GM06990 (cell line): ENCODE measurements at regions not wholly inside any gene's neighbourhood (a gene's known extent, or its start where the extent isn't known, plus 50 kb on each side); places are given as distances from the start of the nearest gene placed in this dataset.

Experiments
- DNase-seq: peaks from one replicate; pipeline ENCODE4 v3.0.0-alpha.2; 2011; ENCODE audit not compliant: insufficient read length; ENCODE audit errors: extremely low read depth
- H3K27me3 ChIP-seq: replicated peaks from 2 replicates; pipeline ENCODE4 v1.6.0; 2011; ENCODE audit warnings: low read length; ENCODE audit not compliant: control insufficient read depth, insufficient read depth
- H3K36me3 ChIP-seq: 2 replicates; pipeline ENCODE4 v1.5.1; 2011; ENCODE audit warnings: low read length; ENCODE audit not compliant: control insufficient read depth, insufficient read depth
- H3K4me3 ChIP-seq: replicated peaks from 2 replicates; pipeline ENCODE4 v1.5.1; 2011; ENCODE audit warnings: low read depth, mild to moderate bottlenecking, control low read depth, low read length
- TF ChIP-seq, protein P1 (sequence below): IDR thresholded peaks from 2 replicates; pipeline ENCODE4 v1.5.1; 2011; ENCODE audit warnings: low read length, control low read depth, mild to moderate bottlenecking, inconsistent platforms; ENCODE audit not compliant: insufficient read depth, poor library complexity, severe bottlenecking

DNA sequence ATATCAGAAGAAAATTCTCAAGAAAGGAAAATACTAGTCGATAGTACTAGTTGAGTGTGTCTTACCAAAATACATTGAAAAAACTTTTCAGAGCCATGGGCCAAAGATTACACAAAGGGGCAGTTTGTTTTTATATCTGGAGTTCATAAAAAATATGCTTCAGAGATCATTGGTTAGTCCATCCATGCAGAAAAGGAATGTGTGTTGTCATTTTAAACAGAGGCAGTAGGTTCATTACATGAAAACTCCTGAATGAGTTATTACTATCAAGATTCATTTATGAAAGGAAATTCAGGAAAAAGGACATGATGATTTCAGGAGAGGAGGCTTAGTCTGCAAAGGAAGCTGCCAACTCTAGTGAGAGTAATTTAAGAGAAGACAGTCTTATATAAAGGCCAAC is 354.8 kb downstream of the AEBP2 start:
- TF ChIP-seq, protein P1, sequence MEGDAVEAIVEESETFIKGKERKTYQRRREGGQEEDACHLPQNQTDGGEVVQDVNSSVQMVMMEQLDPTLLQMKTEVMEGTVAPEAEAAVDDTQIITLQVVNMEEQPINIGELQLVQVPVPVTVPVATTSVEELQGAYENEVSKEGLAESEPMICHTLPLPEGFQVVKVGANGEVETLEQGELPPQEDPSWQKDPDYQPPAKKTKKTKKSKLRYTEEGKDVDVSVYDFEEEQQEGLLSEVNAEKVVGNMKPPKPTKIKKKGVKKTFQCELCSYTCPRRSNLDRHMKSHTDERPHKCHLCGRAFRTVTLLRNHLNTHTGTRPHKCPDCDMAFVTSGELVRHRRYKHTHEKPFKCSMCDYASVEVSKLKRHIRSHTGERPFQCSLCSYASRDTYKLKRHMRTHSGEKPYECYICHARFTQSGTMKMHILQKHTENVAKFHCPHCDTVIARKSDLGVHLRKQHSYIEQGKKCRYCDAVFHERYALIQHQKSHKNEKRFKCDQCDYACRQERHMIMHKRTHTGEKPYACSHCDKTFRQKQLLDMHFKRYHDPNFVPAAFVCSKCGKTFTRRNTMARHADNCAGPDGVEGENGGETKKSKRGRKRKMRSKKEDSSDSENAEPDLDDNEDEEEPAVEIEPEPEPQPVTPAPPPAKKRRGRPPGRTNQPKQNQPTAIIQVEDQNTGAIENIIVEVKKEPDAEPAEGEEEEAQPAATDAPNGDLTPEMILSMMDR: no peak
- Histone ChIP-seq H3K27me3 (no peaks in the 10 kb centered on the region), H3K4me3 (no peak overlapping the region), H3K36me3 (no peaks in the 10 kb centered on the region)
- DNase-seq: no peak

DNA sequence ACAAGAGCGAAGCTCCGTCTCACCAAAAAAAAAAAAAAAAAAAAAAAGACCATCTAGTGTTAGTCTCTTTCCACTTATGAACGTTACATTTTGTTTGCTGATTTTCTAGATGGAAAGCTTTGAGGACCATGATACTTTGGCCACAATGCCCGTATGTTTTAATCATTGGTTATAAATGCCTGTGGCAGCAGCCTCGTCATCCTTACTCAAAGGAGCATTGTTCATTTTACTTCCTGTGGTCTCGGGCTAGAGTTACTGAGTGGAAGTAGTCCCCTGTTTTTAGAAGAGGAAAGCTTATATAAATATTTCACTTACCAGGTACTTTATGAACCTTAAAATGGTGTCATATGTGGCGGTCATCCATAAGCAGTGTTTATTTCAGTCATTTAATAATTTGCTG is 359.9 kb downstream of the AEBP2 start:
- no peak for DNase-seq
- H3K4me3 ChIP-seq: no peak overlapping the region
- H3K27me3 ChIP-seq: no peaks in the 10 kb centered on the region
- TF ChIP-seq, protein P1: no peak
- H3K36me3 ChIP-seq: no peaks in the 10 kb centered on the region

DNA sequence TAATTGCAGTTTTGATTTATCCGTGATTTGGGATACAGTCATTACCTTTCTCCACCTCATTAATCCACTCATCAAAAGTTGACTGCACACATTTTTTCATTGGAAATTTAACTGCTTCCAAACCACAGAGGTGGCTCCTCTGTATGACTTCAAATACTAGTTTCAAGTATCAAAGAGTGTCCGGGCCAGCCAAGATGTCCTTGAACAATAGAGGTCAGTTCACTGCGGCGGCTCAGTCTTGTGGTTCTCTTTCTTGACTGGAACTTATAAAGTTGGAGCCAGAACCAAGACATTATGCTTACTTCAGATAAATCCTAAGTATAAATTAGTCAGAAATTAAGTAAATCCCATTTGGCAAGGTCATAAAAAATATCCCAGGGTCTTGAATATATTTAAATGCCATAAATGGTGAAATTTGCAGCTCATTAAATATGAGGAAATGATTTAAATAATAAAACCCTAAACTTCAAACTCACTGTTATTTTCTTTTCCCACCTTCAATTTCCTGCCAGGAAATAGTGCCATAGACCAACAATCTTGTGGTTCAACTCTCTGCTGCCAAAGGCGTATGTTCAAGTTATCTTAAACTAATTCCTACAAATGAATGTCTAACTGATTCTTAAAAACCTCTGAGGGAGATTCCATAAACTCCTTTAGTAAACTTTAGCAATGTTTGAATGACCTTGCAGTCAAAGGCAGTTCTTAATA is 360.8 kb downstream of the AEBP2 start:
- TF ChIP-seq, protein P1: no peak
- no peak overlapping the region for H3K4me3 ChIP-seq
- H3K27me3 ChIP-seq: no peaks in the 10 kb centered on the region
- H3K36me3 ChIP-seq: no peaks in the 10 kb centered on the region
- no peak for DNase-seq

DNA sequence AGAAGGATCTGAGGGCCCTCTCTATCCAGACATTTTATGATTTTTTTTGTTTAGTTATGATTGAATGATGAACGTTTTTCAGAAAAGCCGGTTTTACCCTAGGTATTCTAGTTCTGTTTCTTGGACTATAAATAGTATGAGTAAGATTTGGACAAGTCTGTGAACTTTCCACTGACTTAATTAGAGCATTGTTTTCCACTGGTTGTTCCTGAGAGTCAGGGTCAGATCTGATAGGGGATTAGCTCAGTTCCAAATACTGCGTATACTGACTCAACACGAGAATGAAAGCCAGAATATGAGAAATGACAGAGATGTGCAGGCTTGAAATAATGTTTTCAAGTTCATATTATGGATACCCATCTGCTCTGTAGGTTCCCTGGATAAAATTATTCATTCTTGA is 361.6 kb downstream of the AEBP2 start:
- TF ChIP-seq, protein P1: no peak
- H3K4me3 ChIP-seq: no peak overlapping the region
- H3K27me3 ChIP-seq: no peaks in the 10 kb centered on the region
- no peaks in the 10 kb centered on the region for H3K36me3 ChIP-seq
- DNase-seq: peak; percentile 26

DNA sequence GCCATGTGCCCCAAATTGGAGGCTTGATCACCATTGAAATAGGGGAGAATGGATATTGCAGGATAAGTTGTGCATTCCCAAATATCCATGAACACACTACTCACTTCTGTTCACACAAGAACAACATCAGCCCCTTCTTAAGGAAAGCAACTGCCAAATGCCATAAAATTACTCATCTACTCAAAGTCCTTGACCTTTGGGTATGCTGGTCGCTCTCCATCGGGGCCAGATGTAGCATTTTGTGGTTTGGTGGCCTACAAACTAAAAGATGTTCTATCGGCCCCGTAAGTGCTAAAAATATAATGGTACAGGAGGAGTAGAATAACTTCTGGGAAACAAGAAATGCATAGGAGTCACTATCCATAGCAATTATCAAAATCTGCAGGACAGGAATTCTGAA is 362.6 kb downstream of the AEBP2 start:
- TF ChIP-seq, protein P1: no peak

DNA sequence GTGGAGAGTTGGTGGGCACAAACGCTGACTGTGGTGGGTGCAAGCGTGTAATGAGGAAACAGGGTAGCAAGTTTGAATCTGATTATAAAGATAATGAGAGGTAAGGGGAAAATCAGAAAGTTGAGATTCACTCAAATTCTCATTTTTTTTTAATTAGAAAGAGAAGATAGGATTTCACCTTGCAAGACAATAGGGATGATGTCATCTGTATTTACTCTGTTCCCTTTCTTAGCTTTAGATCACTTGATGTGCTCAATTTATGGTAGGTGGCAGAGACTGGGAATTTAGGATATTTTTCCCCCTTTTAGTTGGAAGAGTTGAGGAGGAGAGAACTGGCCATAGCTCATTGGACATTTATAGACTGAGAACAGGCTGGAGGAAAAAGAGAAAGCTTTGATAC is 363.6 kb downstream of the AEBP2 start:
- TF ChIP-seq, protein P1: no peak

More for the DNA sequence above, 362.6 kb downstream of the AEBP2 start:
- no peak overlapping the region for H3K4me3 ChIP-seq
- no peak for DNase-seq
- no peaks in the 10 kb centered on the region for H3K27me3 ChIP-seq
- H3K36me3 ChIP-seq: no peaks in the 10 kb centered on the region

More for the DNA sequence above, 363.6 kb downstream of the AEBP2 start:
- Histone ChIP-seq H3K36me3 (no peaks in the 10 kb centered on the region), H3K27me3 (no peaks in the 10 kb centered on the region), H3K4me3 (no peak overlapping the region)
- no peak for DNase-seq
